Tibial nerve (tissue), 4 donors: ENCODE measurements at regions not wholly inside any gene's neighbourhood (a gene's known extent, or its start where the extent isn't known, plus 50 kb on each side); places are given as distances from the start of the nearest gene placed in this dataset.
A peak's percentile ranks its signal among the peaks of the same experiment; 100 is the strongest.

Experiments
- DNase-seq, 2 donors: peaks; one replicate each; pipeline ENCODE4 v3.0.0-alpha.2; 2019; ENCODE audit warnings: low spot score in 2 of 2
- H3K27ac ChIP-seq, 4 donors: fragments of 200-600 bp; sonication (generic) in 3 of 4; one replicate each; pipeline ENCODE4 v1.5.1; 2017 to 2019; ENCODE audit warnings: mild to moderate bottlenecking in 1 of 4
- H3K27me3 ChIP-seq, 2 donors: fragments of 200-600 bp; sonication (generic) in 1 of 2; one replicate each; pipeline versions ENCODE4 v1.5.1 to v1.6.0; 2017 to 2019
- H3K36me3 ChIP-seq, 3 donors: fragments of 200-600 bp; sonication (generic); one replicate each; pipeline ENCODE4 v1.5.1; 2018 to 2019
- H3K4me1 ChIP-seq, 4 donors: fragments of 200-600 bp; sonication (generic) in 3 of 4; one replicate each; pipeline ENCODE4 v1.5.1; 2017 to 2019
- H3K4me3 ChIP-seq, 4 donors: fragments of 200-600 bp; sonication (generic) in 3 of 4; one replicate each; pipeline ENCODE4 v1.5.1; 2017 to 2019; ENCODE audit warnings: mild to moderate bottlenecking in 1 of 4, moderate library complexity in 1 of 4
- H3K9me3 ChIP-seq, 4 donors: fragments of 200-600 bp; sonication (generic) in 3 of 4; one replicate each; pipeline ENCODE4 v1.5.1; 2017 to 2019
- CTCF ChIP-seq, 5 experiments: fragments of 200-600 bp in 3 of 5; fragments of 450-650 bp in 2 of 5; sonication (generic) in 3 of 5; IDR thresholded peaks; one replicate each; pipeline ENCODE4 v1.5.1; 2016 to 2019; ENCODE audit warnings: antibody characterized with exemption in 5 of 5, mild to moderate bottlenecking in 3 of 5, moderate library complexity in 2 of 5
- EP300 ChIP-seq, 2 donors: sonication (generic); formaldehyde crosslinking; IDR thresholded peaks; one replicate each; pipeline ENCODE4 v1.6.1; 2017; ENCODE audit warnings: antibody characterized with exemption in 2 of 2, mild to moderate bottlenecking in 1 of 2
- POLR2A ChIP-seq, 2 donors: fragments of 450-650 bp; IDR thresholded peaks; one replicate each; pipeline ENCODE4 v1.6.1; 2017; ENCODE audit warnings: antibody characterized with exemption in 2 of 2, mild to moderate bottlenecking in 2 of 2, moderate library complexity in 2 of 2
- WGBS, 2 donors: methylation state at CpG; one replicate each; pipeline ENCODE4 v1.1.5; 2018; 5-methylcytosine and 5-hydroxymethylcytosine counted together

GRCh38 chr16:65783709-65784474, 582.6 kb upstream of the CDH5 start:
- no peaks in the 10 kb centered on the region for H3K36me3 ChIP-seq
- no peak for DNase-seq
- H3K4me1 ChIP-seq, result peaks cover 0 to 26% (median 0%) of the 10 kb centered on the region in 4 donors
- H3K9me3 ChIP-seq, result no peaks in the 10 kb centered on the region
- H3K27ac ChIP-seq, result no peak overlapping the region
- no peak for TF ChIP-seq EP300 (IDR thresholded peaks at IDR 0.05)
- TF ChIP-seq CTCF (IDR thresholded peaks at IDR 0.05), result no peak
- TF ChIP-seq POLR2A (IDR thresholded peaks at IDR 0.05), result no peak
- H3K4me3 ChIP-seq, result no peak overlapping the region
- WGBS, 2 donors, result 68 to 78% methylated on average over 7 of the region's 7 CpGs
- H3K27me3 ChIP-seq, result no peaks in the 10 kb centered on the region

GRCh38 chr16:65782611-65783600, 583.6 kb upstream of the CDH5 start:
- TF ChIP-seq EP300 (IDR thresholded peaks at IDR 0.05) (no peak), POLR2A (IDR thresholded peaks at IDR 0.05) (no peak), CTCF (IDR thresholded peaks at IDR 0.05) (no peak)
- no peak for DNase-seq
- 59 to 60% methylated on average over 13 of the region's 13 CpGs for WGBS, 2 donors
- H3K9me3 ChIP-seq, result no peaks in the 10 kb centered on the region
- H3K4me3 ChIP-seq, result no peak overlapping the region
- H3K4me1 ChIP-seq, result peaks cover 0 to 26% (median 0%) of the 10 kb centered on the region in 4 donors
- H3K27me3 ChIP-seq, result no peaks in the 10 kb centered on the region
- peak overlapping the region in 1 of 4 donors; percentile 55 for H3K27ac ChIP-seq
- no peaks in the 10 kb centered on the region for H3K36me3 ChIP-seq

- Histone ChIP-seq H3K9me3 (peaks cover 0 to 10% (median 0%) of the 10 kb centered on the region in 4 donors), H3K4me3 (no peak overlapping the region), H3K36me3 (no peaks in the 10 kb centered on the region), H3K27me3 (no peaks in the 10 kb centered on the region), H3K4me1 (peaks cover 0 to 26% (median 0%) of the 10 kb centered on the region in 4 donors), H3K27ac (no peak overlapping the region)
- no peak for DNase-seq
- TF ChIP-seq POLR2A (IDR thresholded peaks at IDR 0.05) (no peak), EP300 (IDR thresholded peaks at IDR 0.05) (no peak), CTCF (IDR thresholded peaks at IDR 0.05) (no peak)
Measured at GRCh38 chr16:65781855-65782254, 584.6 kb upstream of the CDH5 start.

- WGBS, 2 donors, result 93 to 100% methylated on average over 1 of the region's 1 CpG
- Histone ChIP-seq H3K9me3 (peaks cover 0 to 15% (median 0%) of the 10 kb centered on the region in 4 donors), H3K36me3 (no peaks in the 10 kb centered on the region), H3K4me1 (peaks cover 0 to 26% (median 0%) of the 10 kb centered on the region in 4 donors), H3K27ac (no peak overlapping the region), H3K27me3 (no peaks in the 10 kb centered on the region), H3K4me3 (no peak overlapping the region)
- no peak for DNase-seq
- TF ChIP-seq EP300 (IDR thresholded peaks at IDR 0.05), result no peak
- no peak for TF ChIP-seq POLR2A (IDR thresholded peaks at IDR 0.05)
Measured at GRCh38 chr16:65781363-65781762, 585.1 kb upstream of the CDH5 start.

- no peak for TF ChIP-seq POLR2A (IDR thresholded peaks at IDR 0.05)
- TF ChIP-seq EP300 (IDR thresholded peaks at IDR 0.05), result no peak
- TF ChIP-seq CTCF (IDR thresholded peaks at IDR 0.05), result no peak
- no peak overlapping the region for H3K27ac ChIP-seq
- WGBS, 2 donors, result 69 to 74% methylated on average over 7 of the region's 7 CpGs
- H3K4me3 ChIP-seq, result no peak overlapping the region
- DNase-seq, result no peak
- peaks cover 0 to 24% (median 0%) of the 10 kb centered on the region in 4 donors for H3K4me1 ChIP-seq
- no peaks in the 10 kb centered on the region for H3K27me3 ChIP-seq
- peaks cover 0 to 19% (median 0%) of the 10 kb centered on the region in 4 donors for H3K9me3 ChIP-seq
- H3K36me3 ChIP-seq, result no peaks in the 10 kb centered on the region
Measured at GRCh38 chr16:65779201-65779600, 587.3 kb upstream of the CDH5 start.
